ENCODE measurements at regions not wholly inside any gene's neighbourhood (a gene's known extent, or its start where the extent isn't known, plus 50 kb on each side); places are given as distances from the start of the nearest gene placed in this dataset.

GRCh38 chr14:96143906-96144305 lies 60.7 kb upstream of the BDKRB2 start:
- no peak for FAIRE-seq
- no peak for DNase-seq (ENCODE audit: low spot score in 2 of 2)

GRCh38 chr14:96145116-96145864 lies 59.3 kb upstream of the BDKRB2 start:
- no peak for FAIRE-seq

GRCh38 chr14:96146131-96146771 lies 58.4 kb upstream of the BDKRB2 start:
- FAIRE-seq: peak; percentile 86
- DNase-seq (ENCODE audit: low spot score in 2 of 2): peak; percentile 31 to 56

More at GRCh38 chr14:96145116-96145864, 59.3 kb upstream of the BDKRB2 start:
- no peak for DNase-seq (ENCODE audit: low spot score in 2 of 2)

DNA sequence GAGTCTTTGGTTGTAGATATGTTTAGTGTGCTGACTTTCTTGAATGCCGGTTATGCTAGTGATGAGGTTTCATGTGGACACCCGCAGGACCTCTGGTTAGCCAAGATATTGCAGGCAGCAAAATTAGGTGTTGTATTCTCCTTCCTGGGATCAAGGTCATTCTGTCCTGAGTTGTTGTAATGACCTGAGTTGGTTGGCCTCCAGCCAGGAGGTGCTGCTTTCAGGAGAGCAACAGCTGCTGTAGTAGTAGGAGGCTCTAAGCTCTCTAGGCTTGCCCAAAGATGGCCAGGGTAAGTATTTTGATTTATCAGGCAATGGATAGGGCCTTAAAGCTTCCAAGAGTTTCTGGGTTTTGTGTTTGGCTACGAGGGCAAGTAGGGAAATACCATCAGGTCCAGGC lies 56.0 kb upstream of the BDKRB2 start:
- no peak for FAIRE-seq
- DNase-seq (ENCODE audit: low spot score in 2 of 2): no peak

- DNase-seq (ENCODE audit: low spot score in 2 of 2) (no peak), FAIRE-seq (no peak)
Observed at GRCh38 chr14:96149131-96149530, 55.5 kb upstream of the BDKRB2 start.

DNA sequence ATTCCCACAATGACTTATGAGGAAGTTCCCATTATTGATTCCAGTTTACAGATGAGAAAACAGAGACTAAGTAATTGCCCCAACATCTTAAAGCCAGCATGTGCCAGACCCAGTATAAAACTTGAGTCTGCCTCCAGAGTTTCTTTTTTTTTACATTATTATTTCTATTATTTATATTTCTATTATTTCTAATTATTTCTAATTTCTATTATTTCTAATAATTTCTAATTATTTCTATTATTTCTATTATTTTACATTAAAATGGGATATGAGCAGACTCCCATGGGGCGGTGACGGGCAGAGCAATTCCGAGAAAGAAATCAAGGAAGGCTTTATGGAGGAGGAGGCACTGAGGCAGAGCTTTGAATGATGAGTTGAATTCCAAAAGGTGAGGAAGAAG lies 54.4 kb upstream of the BDKRB2 start:
- no peak for DNase-seq (ENCODE audit: low spot score in 2 of 2)
- no peak for FAIRE-seq

GRCh38 chr14:96151242-96151641 lies 53.4 kb upstream of the BDKRB2 start:
- no peak for FAIRE-seq
- DNase-seq (ENCODE audit: low spot score in 2 of 2): no peak

GRCh38 chr14:96153003-96153402 lies 51.6 kb upstream of the BDKRB2 start:
- DNase-seq (ENCODE audit: low spot score in 2 of 2): no peak
- FAIRE-seq: no peak

Measured in frontal cortex (tissue), 3 donors.